Heart right ventricle (tissue), 16 donors: ENCODE measurements at regions not wholly inside any gene's neighbourhood (a gene's known extent, or its start where the extent isn't known, plus 50 kb on each side); places are given as distances from the start of the nearest gene placed in this dataset.
"Not testable (repeated sequence)": the region's sequence is repeated elsewhere in the genome, so short reads cannot be mapped to it uniquely, and the experiment has no call there.

ENCODE experiments used
- ATAC-seq, 8 donors: fragments of 200-7000 bp; cut with Tn5 transposase; one replicate each; pipeline ENCODE4 v1.9.1; 2020; ENCODE audit warnings: mild to moderate bottlenecking in 8 of 8, moderate library complexity in 8 of 8, moderate number of reproducible peaks in 1 of 8
- DNase-seq, 2 donors: peaks; one replicate each; pipeline ENCODE4 v3.0.0-alpha.2; 2020
- H3K27ac ChIP-seq, 10 donors: fragments of 200-600 bp; sonication (generic) in 2 of 10; one replicate each; pipeline versions ENCODE4 v1.5.0 to v1.8.0; 2020 to 2022; ENCODE audit warnings: mild to moderate bottlenecking in 3 of 10
- H3K27me3 ChIP-seq, 7 donors: fragments of 200-600 bp; one replicate each; pipeline ENCODE4 v1.8.0; 2021 to 2022; ENCODE audit warnings: mild to moderate bottlenecking in 2 of 7
- H3K36me3 ChIP-seq, 9 donors: fragments of 200-600 bp; sonication (generic) in 1 of 9; one replicate each; pipeline versions ENCODE4 v1.5.0 to v1.8.0; 2020 to 2022; ENCODE audit warnings: mild to moderate bottlenecking in 2 of 9
- H3K4me1 ChIP-seq, 9 donors: fragments of 200-600 bp; sonication (generic) in 1 of 9; one replicate each; pipeline versions ENCODE4 v1.5.0 to v1.8.0; 2020 to 2022; ENCODE audit warnings: mild to moderate bottlenecking in 4 of 9
- H3K4me3 ChIP-seq, 10 donors: fragments of 200-600 bp; sonication (generic) in 2 of 10; one replicate each; pipeline versions ENCODE4 v1.5.0 to v1.8.0; 2020 to 2022; ENCODE audit warnings: mild to moderate bottlenecking in 7 of 10, moderate library complexity in 2 of 10
- H3K9me3 ChIP-seq, 11 donors: fragments of 200-600 bp in 10 of 11; sonication (generic) in 2 of 11; one replicate each; pipeline versions ENCODE4 v1.5.0 to v1.8.0; 2013 to 2022; ENCODE audit warnings: mild to moderate bottlenecking in 2 of 11, control low read depth in 1 of 11, moderate library complexity in 1 of 11
- CTCF ChIP-seq, 9 donors: fragments of 200-600 bp; sonication (generic) in 2 of 9; IDR thresholded peaks; one replicate each; pipeline versions ENCODE4 v1.5.0 to v1.8.0; 2021 to 2022; ENCODE audit warnings: antibody characterized with exemption in 9 of 9, mild to moderate bottlenecking in 5 of 9, moderate library complexity in 1 of 9
- WGBS, 2 donors: extraction: QIAGEN DNeasy Blood & Tissue Kit; methylation state at CpG; one replicate each; pipeline ENCODE4 v1.1.7; 2013; ENCODE audit warnings: inconsistent platforms in 1 of 2; 5-methylcytosine and 5-hydroxymethylcytosine counted together
- intact Hi-C, 10 donors: fragments of 100-400 bp; cut with DNase I; formaldehyde crosslinking; loops; one replicate each; pipeline versions ENCODE4 v1.11.1 to v1.14.2; 2022
- donor health status: Arrhythmogenic right ventricular cardiomyopathy.
- donor health status: ischemic (EF 13 %, LVEDD 7.1; RV severe dilation, severe dysfunction).
- donor health status: healthy with polysubstance abuse.
- donor health status: DM: no; HTN: yes; CAD: no.
- donor health status: DM: no; HTN: no; CAD: no.
- donor health status: ischemic (EF 25% LVEDD 6.9; RV normal size, moderate dysfunction).
- donor health status: ischemic (EF 25% LVEDD 5.7; RV mildly dilated, moderate dysfunction).
- donor health status: healthy.
- donor health status: DM: yes; HTN: yes; CAD: no.
- donor health status: Ischemic cardiomyopathy.
- donor health status: ischemic (EF 35%, LVEDD 5.7; RV mildly dilated, moderate dysfunction).
- donor health status: nonischemic (EF 11% LVEDD 7.7; RV severe dilation, severe dysfunction).
- donor health status: DM: yes; HTN: yes; CAD: no.
- donor health status: PGD.
- donor health status: ischemic (EF 29% LVEDD 5.4; RV normal size, mild dysfunction).
- donor health status: nonischemic (EF 23%, LVEDD 6.1; RV moderate dilation, normal function).

- Histone ChIP-seq H3K27me3 (no peaks in the 10 kb centered on the region), H3K27ac (no peak overlapping the region), H3K4me3 (no peak overlapping the region), H3K9me3 (peaks cover 0 to 4% (median 0%) of the 10 kb centered on the region in 11 donors), H3K4me1 (no peaks in the 10 kb centered on the region), H3K36me3 (no peaks in the 10 kb centered on the region)
- intact Hi-C loops = no loop called here
- ATAC-seq (no peak), DNase-seq (no peak)
- no peak for TF ChIP-seq CTCF (IDR thresholded peaks at IDR 0.05)
- 74 to 76% methylated on average over 8 of the region's 8 CpGs for WGBS, 2 donors
These were observed 123.8 kb downstream of the FAM170A start for GRCh38 chr5:119752921-119753886.

DNA sequence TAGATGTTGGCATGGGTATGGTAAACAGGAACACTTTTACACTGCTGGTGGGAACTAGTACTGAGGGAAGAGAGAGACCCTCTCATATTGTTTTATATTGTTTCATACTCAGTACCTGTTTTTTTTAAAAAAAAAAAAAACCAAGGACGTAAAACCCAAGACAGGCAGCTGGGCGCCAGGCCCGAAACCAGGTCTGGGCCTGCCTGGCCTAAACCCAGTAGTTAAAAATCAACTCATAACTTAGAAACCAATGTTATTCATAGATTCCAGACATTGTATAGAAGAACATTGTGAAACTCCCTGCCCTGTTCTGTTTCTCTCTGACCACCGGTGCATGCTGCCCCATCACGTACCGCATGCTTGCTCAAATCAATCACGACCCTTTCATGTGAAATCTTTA lies 125.5 kb downstream of the FAM170A start:
- intact Hi-C loops, H3K27me3 ChIP-seq, H3K9me3 ChIP-seq, H3K4me1 ChIP-seq, DNase-seq, ATAC-seq, H3K27ac ChIP-seq, H3K4me3 ChIP-seq, H3K36me3 ChIP-seq: not testable (repeated sequence)
- 91 to 94% methylated on average over 7 of the region's 7 CpGs for WGBS, 2 donors

DNA sequence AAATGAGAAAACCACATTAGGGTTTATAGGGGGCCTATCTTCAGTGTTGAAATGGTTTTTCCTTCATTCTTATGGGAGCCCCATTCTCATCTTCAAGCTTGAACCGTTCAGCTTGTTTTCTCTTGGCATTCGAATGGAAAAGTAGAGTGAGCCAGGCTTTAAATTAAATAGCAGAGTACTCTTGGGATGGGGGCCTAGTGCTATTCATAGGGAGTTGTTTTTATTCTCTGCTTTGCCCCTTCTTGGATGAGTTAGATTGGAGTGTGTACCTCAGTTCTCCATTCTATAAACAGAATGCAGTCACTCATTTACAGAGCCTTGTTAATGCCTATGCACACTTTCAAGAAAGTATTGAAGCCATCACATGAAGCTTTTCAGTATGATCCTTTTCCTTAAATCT lies 127.9 kb downstream of the FAM170A start:
- H3K36me3 ChIP-seq = no peaks in the 10 kb centered on the region
- WGBS, 2 donors = 70 to 72% methylated on average over 2 of the region's 2 CpGs
- TF ChIP-seq CTCF (IDR thresholded peaks at IDR 0.05) = no peak

GRCh38 chr5:119769695-119770693 lies 140.6 kb downstream of the FAM170A start:
- H3K27ac ChIP-seq, H3K4me1 ChIP-seq, ATAC-seq, H3K27me3 ChIP-seq, intact Hi-C loops, DNase-seq, H3K9me3 ChIP-seq, H3K4me3 ChIP-seq, H3K36me3 ChIP-seq: not testable (repeated sequence)
- WGBS, 2 donors = 63 to 65% methylated on average over 11 of the region's 11 CpGs

More for the DNA sequence above, 127.9 kb downstream of the FAM170A start:
- Histone ChIP-seq H3K4me1 (no peaks in the 10 kb centered on the region), H3K27ac (no peak overlapping the region), H3K4me3 (no peak overlapping the region), H3K9me3 (peaks cover 0 to 4% (median 0%) of the 10 kb centered on the region in 11 donors), H3K27me3 (no peaks in the 10 kb centered on the region)
- DNase-seq (no peak), ATAC-seq (no peak)
- intact Hi-C loops = no loop called here

- H3K4me3 ChIP-seq, H3K27ac ChIP-seq, ATAC-seq, H3K27me3 ChIP-seq, DNase-seq, H3K4me1 ChIP-seq, intact Hi-C loops, H3K36me3 ChIP-seq, H3K9me3 ChIP-seq: not testable (repeated sequence)
- 75 to 84% methylated on average over 14 to 15 of the region's 15 CpGs for WGBS, 2 donors
These were observed 150.8 kb downstream of the FAM170A start for GRCh38 chr5:119780145-119780544.
